Kasumi-1 (cell line): ENCODE measurements at regions not wholly inside any gene's neighbourhood (a gene's known extent, or its start where the extent isn't known, plus 50 kb on each side); places are given as distances from the start of the nearest gene placed in this dataset.

Experiments used
- DNase-seq, 2 experiments: peaks; one replicate each; lab custom pipeline; 2025; lab: John Stamatoyannopoulos, UW

DNA sequence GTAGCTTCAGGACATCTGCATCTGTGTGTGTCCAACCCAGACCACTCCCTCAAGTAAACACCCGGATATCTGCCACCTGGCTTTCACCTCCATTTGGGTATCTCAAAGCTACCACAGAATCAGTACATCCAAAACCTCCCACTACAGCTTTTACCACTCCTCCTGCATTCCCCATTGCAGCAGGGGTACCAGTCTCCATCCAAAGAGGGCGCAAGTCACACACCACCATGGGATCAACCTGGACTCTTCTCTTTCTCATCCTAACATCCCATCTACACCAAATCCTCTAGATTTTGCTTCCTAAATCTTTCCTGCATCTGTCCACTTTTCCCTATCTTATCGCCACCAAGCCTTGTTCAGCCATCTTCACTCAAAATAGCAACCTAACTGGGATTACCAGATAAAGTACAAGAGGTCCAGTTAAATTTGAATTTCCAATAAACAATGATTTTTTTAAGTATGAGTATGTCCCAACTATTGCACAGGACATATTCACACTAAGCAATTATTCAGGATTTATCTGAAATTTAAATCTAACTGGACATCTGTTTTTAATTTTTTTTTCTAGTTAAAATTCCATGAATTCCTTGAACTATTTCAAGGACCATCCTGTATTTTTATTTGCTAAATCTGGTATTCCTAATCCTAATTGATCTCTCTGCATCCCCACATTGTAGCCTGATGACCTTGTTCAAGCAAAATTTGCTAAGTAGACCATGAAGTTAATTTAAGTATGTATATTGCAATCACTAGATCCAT is 164.3 kb upstream of the MLN start:
- DNase-seq: no peak

DNA sequence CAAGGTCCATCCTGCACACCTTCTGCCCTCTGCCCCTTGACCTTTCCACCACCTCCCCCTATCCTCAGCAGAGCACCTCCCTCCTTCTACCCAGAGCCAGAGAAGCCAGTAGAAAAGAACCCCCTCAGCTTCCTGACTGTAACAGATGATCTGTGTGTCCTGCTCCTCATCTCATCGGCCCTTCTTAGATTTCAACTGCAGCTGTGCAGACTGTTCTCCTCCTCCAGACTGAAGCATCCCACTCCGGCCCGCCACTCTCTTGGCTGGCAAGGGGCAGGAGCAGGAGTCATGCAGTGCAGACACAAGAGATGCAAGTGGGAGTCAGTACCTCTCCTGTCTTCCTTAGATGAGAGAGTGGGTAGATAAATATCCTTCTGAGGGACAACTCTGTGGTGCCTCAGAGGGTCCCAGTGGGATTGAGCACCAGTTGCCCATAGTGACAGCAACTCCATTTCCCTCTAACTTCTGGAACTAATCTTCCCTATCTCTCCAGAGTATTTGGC is 163.5 kb upstream of the MLN start:
- DNase-seq: no peak

DNA sequence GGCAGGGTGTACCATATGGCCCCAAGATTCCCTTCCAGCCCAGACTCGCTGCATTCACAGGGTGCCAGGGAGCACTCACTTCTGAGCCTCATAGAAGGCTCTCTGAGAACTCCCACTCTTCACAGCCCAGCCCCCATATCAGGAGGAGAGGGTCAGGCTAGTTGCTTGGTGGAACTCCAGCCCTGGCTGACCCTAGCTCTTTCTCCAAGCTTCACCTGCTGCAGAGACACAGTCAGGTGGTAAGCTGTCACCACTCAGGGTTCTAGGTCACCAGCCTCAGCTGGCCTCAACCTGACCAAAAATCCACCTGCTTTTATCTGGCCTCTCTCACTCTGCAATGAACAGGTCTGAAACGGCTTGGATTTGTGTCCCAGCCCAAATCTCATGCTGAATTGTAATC is 162.7 kb upstream of the MLN start:
- no peak for DNase-seq

DNA sequence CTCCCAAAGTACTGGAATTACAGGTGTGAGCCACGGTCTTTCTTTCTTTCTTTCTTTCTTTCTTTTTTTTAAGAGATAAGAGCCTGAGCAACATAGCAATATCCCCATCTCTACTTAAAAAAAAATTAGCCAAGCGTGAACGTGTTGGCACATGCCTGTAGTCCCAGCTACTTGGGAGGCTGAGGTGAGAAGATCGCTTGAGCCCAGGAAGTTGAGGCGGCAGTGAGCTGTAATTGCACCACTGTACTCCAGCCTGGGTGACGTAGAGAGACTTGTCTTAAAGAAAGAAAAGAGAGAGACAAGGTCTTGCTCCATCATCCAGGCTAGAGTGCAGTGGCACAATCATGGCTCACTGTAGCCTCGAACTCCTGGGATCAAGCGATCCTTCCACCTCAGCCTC is 162.0 kb upstream of the MLN start:
- DNase-seq: no peak

DNA sequence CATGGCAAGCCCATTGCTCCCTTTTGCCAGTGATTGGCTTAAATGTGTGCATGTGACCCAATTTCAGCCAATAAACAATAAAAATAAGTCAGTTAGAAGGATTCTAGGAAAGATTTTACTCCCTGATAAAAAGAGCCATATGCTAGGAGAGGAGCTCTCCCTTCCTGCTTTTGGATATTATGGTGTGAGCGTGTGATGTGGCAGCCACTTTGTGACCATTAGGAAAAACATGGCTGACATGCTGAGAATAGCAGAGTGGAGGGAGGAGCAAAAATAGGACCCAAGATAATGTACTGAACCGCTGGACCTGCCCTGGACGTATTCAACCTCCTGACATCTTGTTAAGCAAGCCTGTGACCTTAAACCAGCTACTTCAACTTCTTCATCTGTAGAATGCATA is 160.6 kb upstream of the MLN start:
- no peak for DNase-seq

DNA sequence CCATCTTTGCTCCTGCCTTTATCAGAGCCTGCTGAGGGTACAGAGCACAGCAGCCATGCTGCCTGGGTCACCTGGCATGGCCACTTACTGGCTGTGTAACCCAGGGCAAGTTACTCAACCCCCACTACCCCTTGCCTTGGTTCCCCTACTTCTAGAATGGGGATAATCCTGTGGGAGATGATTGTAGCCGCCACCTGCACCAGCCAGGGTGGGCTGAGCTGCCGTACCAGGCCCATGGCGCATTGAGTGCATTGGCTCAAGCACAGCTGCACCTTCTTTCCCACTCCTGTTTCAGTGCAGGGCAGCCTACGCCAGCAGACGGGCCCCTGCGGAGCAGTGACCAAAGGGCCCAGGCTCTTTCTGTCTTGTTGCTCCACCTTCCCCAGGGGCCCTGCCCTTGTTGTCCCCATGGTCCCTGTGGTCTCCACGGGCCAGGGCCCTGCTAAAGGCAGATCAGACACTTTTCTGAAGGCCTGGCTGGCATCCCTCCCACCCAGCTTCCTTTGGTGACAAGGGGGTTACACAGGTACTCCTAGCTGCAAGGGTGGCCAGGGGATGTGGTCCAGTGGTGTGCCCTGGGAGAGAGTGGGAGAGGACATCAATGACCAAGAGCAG is 159.4 kb upstream of the MLN start:
- no peak for DNase-seq

DNA sequence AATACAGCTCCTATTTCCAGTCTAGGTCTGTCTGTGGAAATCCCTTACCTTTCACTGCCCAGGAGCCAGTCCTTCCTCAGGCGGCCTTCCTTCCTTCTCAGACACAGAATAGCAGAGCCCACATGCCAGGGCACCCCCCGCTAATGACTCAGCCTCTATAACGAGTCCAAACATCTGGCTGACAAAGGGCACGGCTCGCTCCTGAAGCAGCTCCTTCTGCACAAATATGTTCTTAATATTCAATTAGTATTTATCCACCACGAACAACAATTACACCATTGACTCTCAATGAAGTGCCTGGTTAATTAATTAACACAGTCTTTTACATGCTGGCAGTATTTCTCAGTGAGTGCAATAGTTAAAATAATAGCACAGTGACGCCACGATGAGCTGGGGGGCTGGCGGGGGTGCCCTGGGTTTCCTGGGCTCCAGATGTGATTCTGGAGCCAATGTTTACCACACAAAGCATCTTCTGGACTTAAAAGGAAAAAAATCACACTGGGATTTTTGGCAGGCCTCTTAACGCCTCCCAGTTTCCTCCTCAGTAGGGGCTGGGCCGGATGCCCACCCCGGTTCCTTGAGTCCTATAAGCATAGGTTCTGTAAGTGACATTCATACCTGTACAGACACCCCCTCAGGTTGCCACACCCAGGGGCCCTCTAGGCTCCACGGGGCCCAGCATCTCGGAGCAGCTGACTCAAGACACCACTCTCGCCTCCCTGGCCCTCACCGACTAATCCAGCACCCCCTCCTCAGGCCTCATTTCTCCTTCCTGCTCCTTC is 158.6 kb upstream of the MLN start:
- no peak for DNase-seq

DNA sequence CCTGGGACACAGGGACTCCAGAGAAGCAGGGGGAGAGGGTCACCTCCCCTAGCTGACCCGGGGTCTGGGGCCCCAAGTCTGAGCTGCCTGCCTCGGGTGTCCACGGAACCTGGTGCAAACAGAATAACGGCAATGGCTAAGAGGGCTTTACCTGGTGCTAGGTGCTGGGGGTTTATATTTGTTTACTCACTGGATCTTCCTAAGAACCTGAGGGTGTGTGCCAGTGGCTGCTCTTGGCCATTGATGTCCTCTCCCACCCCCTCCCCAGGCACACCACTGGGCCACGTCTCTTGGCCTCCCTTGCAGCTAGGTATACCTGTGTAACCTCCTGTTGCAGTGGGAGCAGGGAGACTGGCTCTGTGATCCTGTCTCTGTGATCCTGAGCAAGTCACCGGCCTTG is 157.9 kb upstream of the MLN start:
- no peak for DNase-seq

DNA sequence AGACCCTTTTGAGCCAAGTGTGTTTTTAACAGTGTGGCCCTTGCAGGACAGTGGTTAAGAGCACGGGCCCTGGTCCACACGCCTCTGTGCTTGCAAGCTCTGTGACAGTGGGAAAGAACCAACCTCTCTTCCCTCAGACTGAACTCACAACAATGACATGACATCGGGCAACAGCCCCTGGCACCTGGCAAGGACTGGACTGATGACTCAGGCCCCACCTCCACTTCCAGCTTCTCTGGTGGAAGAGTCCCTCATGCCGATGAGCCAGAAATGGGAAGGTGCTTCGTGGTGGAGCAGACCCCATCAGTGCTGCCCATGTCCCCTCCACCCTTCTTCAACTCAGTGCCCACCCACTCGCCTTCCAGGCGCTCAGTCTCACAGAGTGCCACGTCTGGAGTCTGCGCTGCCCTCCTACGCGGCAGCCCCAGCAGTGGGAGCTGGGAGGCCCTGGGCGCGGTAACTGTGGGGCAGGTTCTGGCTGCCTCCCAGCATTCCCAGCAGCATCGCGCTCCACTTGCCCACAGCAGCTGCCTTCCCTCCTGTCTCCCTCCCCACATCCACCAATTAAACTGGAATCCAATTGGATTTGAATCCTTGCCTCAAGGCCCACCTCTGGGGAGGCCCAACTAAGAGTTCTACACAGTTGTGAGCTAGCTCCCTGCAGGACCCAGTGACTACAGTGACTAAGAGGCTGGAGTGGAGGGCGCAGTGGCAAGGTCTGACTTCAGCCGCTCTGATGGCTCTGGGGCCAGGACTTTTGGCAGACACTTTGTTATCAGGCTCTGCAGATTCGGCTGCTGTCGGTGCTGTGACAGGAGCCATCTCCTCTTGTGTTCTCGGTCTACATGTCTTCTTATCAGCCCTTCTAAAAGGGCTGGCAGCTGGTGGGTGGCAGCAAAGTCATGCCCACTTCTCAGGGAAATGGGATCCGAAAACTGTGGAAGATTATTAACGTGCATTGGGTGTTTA is 156.8 kb upstream of the MLN start:
- no peak for DNase-seq

DNA sequence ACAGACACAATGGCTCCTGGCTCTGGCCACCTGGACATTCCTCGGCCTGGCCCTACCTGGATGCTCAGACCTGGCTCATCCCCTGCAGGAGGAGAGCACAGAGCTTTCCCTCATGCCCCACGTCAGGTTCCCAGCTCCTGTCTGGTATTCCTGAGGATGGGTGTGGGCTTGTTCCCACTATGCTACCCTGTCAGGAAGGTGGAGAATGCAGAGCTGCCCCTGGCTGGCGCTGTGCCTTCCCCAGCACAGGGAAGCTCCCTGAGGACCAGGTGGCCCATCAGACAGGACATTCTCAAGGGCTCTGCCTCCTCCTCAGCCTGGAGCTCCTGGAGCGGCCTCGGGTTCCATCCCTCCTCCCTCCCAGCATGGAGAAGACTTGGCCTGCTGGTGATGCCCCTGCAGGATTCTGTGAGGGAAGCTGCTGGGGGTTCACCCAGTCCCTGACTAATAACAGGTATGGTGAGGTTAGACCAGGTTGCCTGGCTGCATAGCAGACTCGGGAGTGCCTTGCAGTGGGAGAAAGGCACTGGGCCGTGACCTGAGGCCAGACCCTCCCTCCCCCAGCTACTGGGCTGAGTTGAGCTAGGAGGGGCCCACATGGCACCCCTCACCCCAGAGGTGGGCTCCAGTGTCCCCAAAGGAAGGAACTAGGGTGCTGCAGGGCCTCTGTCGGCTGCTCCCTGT is 156.0 kb upstream of the MLN start:
- DNase-seq: no peak

DNA sequence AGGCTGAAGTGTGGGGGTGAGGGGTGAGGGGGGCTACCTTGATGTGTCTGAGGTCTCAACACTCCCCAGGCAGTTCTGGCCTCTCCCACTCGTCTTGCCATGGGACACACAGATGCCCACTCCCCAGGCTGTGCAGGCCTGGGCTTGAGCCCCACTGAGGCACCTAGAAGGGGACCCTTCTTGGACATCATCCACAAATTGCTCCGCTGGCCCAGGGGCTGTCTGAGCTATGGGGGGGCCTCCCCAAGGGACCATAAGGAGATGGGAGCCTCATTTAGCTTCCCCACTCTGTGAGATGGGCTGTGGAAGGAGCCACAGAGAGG is 155.5 kb upstream of the MLN start:
- DNase-seq: no peak

DNA sequence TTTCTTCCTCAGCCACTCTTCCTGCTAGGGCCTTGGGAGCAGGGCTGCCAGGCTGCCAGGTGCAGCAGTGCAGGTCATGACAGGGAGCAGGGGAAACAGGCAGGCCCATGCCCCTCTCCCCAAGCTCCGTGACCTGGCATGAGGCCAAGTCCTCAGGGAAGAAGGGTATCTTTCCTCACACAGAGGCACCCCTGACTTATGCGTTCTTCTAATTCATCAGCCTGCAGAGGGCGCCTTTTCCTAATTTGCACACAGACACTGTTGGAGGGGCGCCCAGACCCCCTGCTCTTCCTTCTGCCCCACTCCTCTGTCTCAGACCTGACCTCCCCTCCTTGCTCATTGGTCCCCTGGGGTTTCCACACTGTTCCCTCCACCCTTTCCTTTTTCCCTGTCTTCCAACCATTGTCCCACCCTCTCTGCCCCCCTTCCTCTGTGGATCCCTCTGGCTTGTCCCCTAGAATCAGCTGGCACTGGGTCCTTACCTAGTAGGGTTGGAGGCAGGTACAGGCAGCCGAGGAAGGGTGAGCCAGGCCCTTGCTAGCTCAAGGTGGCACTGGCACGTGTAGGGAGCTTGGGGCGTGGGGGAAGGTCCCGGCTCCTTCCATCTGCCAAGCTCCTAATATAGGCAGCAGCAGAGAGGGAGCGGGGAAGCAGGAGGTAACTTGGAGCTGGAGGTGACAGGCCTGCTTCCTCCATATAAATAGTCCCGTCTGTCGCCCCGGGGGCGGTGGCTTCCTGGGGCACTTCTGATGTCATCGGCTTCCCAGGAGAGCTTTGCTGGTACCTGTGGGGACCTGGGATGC is 154.9 kb upstream of the MLN start:
- DNase-seq: peak in 1 of 2 experiments; percentile 29

DNA sequence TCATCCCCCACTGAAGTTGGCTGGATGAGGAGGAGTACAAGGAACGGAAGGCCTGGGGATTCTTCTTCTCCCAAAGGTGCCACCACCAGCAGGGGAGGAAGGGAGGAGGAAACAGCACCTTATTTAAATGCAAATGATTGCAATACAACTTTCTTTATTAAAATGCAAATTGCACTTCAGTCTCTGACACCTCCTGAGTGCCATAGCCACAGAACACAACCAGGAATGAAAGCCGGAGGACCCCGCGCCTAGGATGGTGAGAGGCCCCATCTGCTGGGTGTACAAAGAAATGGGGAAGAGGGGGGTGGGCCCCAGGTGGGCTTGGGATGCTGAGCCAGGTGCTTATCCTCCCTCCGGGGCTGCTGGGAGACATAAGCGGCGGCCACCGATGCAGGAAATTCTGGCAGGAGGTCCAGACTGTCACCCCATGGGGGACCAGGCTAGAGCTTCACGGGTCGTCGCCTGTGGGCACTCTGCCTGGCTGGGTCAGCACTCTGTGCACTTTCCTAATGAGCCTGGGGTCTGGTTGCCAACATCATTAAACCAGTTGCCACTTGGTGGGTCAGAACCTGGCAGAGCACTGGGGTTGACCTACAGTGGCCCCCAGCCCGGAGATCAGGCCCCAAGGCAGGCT is 154.2 kb upstream of the MLN start:
- DNase-seq: no peak

DNA sequence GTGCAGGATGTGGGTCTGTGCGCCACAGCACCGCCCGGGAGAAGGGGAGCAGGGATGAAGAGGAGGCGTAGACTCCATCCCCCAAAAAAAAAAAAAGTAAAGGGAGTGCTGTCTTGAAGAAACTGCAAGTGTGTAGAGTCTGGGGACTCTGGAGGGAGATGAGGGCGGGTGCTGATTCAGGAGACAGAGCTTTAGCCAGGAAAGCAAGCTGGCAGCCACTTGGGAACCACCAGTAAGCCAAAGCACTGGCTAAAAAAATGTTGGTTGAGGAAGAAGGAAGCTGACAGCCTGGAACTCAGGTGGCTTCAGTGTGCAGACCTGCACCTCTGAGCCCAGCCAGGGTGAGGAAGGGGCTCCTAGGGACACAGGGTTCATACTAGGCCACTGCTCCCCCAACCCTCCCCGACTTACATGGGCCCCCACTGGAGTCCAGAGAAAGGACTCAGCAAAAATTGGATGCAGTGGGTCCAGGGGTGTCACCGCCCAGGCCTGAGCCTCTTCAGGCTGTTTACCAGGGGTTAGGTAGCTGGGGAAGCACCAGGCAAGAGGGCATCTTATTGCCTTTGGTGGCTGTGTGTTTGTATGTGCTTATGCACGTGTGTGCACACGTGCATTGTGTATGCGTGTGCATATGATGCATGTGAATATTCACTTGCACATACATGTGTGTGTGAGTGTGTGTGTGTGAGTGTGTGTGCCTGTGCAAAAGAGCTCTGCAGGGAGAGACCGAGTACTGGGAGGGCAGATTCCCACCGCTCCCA is 153.5 kb upstream of the MLN start:
- DNase-seq: no peak

DNA sequence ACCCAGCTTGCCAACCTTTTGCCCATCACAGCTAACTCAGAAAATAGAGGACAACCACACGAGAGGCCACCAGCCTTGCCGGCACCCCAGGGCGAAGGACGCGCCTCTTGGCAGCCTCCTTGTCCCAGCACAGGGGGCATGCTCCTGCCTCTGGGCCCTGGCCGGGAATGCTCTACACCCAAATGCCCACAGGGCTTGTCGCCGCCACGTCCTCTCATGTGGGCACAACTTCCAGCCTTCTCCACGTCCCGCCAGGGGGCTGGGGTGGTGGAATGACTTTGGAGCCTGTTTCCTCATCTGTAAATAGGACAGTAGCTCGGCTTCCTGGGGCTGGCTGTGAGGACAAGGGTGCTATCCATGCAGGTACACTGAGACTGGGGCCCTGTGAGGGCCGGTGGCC is 152.4 kb upstream of the MLN start:
- DNase-seq: no peak

DNA sequence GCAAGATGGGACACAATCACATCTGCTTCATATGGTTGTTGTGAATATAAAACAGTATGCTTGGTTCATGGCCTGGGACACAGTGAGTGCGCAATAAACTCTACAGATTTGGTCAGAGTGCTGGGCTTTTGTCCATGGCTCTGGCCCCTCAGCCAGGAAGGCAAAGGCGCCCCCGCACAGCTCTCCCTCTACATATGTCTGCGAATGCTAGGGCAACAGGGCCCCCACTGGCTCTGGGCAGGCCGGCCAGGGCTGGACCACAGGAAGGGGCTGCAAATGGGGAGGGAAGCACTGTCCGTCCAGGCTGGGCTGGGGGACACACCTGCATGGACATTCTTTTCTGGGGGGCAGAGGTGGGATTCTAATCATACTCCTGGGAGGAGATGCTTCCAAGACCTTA is 151.8 kb upstream of the MLN start:
- no peak for DNase-seq

DNA sequence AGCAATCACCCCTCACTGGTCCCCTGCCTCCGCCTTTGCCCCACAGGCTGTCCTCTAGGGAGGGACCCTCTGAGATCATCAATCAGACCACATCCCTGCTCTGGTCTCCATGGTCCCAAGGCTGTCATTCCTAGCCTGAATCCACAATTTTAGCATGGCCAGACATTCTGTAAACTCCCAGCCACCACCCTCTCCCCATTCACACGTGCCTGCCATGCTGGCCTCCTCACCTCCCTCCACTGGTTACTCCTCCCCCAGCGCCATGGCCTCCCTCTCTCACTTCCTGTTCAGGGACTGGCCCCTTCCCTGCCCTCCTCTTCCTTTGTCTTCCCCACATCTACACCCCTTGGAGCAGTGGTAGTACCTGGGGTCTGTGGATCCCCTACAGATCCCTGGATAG is 150.7 kb upstream of the MLN start:
- no peak for DNase-seq

DNA sequence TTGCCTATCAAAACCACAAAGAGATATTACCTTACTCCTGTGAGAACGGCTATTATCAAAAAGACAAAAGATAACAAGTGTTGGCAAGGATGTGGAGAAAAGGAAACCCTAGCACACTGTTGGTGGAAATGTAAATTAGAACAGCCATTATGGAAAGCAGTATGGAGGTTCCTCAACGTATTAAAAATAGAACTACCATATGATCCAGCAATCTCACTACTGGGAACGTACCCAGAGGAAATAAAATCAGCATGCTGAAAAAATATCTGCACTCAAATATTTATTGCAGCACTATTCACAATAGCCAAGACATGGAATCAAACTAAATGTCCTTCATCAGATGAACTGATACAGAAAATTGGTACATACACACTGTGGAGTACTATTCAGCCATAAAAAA is 149.4 kb upstream of the MLN start:
- DNase-seq: no peak

DNA sequence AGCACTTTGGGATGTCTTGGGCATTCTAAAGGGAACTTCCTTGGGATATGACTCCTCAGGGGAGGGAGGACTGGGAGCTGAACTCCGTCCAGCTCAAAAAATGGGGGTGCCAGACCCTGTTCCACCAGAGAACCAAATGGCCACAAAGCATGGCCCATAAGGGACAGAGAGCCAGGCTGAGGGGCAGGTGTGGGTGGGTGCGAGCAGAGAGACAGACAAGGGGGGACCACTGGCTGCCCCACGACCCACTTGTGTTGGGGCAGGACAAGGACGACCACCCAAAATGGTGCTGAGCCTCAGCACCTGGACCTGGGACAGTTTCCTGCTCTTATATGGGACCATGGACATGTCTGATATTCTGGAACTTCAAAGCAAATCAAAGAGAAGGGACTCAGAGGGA is 148.2 kb upstream of the MLN start:
- DNase-seq: no peak
